Calu3 (cell line): ENCODE measurements at regions not wholly inside any gene's neighbourhood (a gene's known extent, or its start where the extent isn't known, plus 50 kb on each side); places are given as distances from the start of the nearest gene placed in this dataset.
"Not testable (repeated sequence)": the region's sequence is repeated elsewhere in the genome, so short reads cannot be mapped to it uniquely, and the experiment has no call there.

Experiments used
- BruUV-seq: library from RNA; stranded (reverse); fragments of 400-500 nt; replicated peaks from 2 replicates; lab custom pipeline; 2021; lab: Mats Ljungman, UMichigan
- CTCF ChIA-PET: fragments of 300-600 bp; sonication (Branson Sonifier 250); formaldehyde crosslinking; loops from one replicate; lab custom pipeline; 2022; ENCODE audit warnings: antibody characterized with exemption; lab: Charles Lee
- DNase-seq: peaks from one replicate; pipeline ENCODE4 v3.0.0; 2022
- H3K27ac Mint-ChIP-seq: one replicate; pipeline ENCODE4 v1.8.0; 2022; ENCODE audit warnings: mixed read lengths; ENCODE audit not compliant: unreplicated experiment
- H3K27me3 Mint-ChIP-seq: one replicate; pipeline ENCODE4 v1.8.0; 2022; ENCODE audit warnings: mixed read lengths; ENCODE audit not compliant: unreplicated experiment
- H3K36me3 Mint-ChIP-seq: one replicate; pipeline ENCODE4 v1.8.0; 2022; ENCODE audit warnings: mild to moderate bottlenecking, moderate library complexity, mixed read lengths; ENCODE audit not compliant: insufficient read depth, unreplicated experiment
- H3K4me1 Mint-ChIP-seq: one replicate; pipeline ENCODE4 v1.8.0; 2022; ENCODE audit warnings: mild to moderate bottlenecking, low read depth, mixed read lengths; ENCODE audit not compliant: unreplicated experiment
- H3K4me3 Mint-ChIP-seq: one replicate; pipeline ENCODE4 v1.8.0; 2022; ENCODE audit warnings: mild to moderate bottlenecking, low read depth, moderate library complexity, mixed read lengths; ENCODE audit not compliant: unreplicated experiment
- H3K9me3 Mint-ChIP-seq: one replicate; pipeline ENCODE4 v1.8.0; 2022; ENCODE audit warnings: low read depth, mixed read lengths; ENCODE audit not compliant: unreplicated experiment
- CTCF ChIP-seq: fragments of 200-600 bp; IDR thresholded peaks from one replicate; pipeline ENCODE4 v1.8.0; 2022; ENCODE audit warnings: antibody characterized with exemption; ENCODE audit not compliant: unreplicated experiment
- intact Hi-C: fragments of 100-400 bp; cut with micrococcal nuclease; formaldehyde crosslinking; loops from one replicate; pipeline ENCODE4 v1.10.0; 2022; ENCODE audit not compliant: unreplicated experiment

GRCh38 chr9:85167146-85167545, 497.6 kb downstream of the NTRK2 start:
- CTCF ChIA-PET, result no interaction called here
- no peaks in the 10 kb centered on the region for H3K36me3 Mint-ChIP-seq
- H3K4me1 Mint-ChIP-seq, result no peaks in the 10 kb centered on the region
- BruUV-seq, result no TSS peak
- no peak overlapping the region for H3K27ac Mint-ChIP-seq
- peaks cover 2% of the 10 kb centered on the region for H3K9me3 Mint-ChIP-seq
- no peak for DNase-seq
- intact Hi-C loops, result no loop called here
- H3K4me3 Mint-ChIP-seq, result no peak overlapping the region
- no peak for TF ChIP-seq CTCF
- H3K27me3 Mint-ChIP-seq, result no peaks in the 10 kb centered on the region

DNA sequence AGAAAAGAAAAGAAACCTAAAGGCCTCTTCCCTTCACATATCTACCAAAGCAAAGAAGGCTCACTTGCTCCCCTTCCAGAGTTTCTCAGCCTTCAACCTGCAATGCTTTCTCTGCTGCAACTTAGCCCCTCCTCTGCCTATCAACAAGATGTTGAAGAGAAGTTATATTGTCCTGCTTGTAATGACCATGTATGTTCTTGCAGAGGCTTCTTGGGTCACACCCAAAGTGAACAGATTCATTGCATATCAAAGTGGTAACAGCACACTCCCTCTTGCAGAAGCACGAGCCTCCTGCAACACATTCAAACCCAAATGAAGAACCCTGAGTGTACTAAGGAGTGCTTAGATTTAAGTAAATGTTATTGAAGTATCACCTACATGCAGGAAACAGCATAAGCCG, 494.3 kb downstream of the NTRK2 start:
- Mint-ChIP-seq H3K9me3 (peaks cover 2% of the 10 kb centered on the region), H3K27me3 (no peaks in the 10 kb centered on the region), H3K36me3 (no peaks in the 10 kb centered on the region), H3K4me3 (no peak overlapping the region), H3K27ac (no peak overlapping the region), H3K4me1 (no peaks in the 10 kb centered on the region)
- CTCF ChIA-PET, result no interaction called here
- no peak for TF ChIP-seq CTCF
- intact Hi-C loops, result no loop called here
- no TSS peak for BruUV-seq
- no peak for DNase-seq

DNA sequence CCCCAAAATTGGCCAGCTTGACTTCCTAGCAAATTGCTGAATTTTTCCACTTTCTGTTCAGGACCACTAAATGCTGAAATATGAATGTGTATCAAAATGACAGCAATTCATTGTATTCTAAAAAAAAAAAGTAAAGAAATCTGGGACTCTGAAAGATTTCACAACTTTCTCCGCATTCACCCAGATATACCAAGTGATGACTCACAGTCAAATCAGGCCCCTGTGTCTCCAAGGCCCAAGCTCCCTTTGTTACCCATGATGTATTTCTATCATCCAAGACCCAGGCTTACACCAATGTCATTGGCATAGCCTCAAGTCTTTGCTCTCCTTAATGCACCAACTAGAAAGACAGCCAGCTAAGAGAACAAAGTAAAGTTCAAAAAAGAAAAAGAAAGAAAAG, 493.9 kb downstream of the NTRK2 start:
- CTCF ChIA-PET, result no interaction called here
- TF ChIP-seq CTCF, result no peak
- no peak for DNase-seq
- H3K36me3 Mint-ChIP-seq, result no peaks in the 10 kb centered on the region
- no peaks in the 10 kb centered on the region for H3K27me3 Mint-ChIP-seq
- BruUV-seq, result no TSS peak
- H3K4me1 Mint-ChIP-seq, result no peaks in the 10 kb centered on the region
- intact Hi-C loops, result no loop called here
- peaks cover 2% of the 10 kb centered on the region for H3K9me3 Mint-ChIP-seq
- H3K27ac Mint-ChIP-seq, result no peak overlapping the region
- H3K4me3 Mint-ChIP-seq, result no peak overlapping the region

- CTCF ChIA-PET, result no interaction called here
- Mint-ChIP-seq H3K27ac (no peak overlapping the region), H3K9me3 (peaks cover 2% of the 10 kb centered on the region), H3K4me1 (no peaks in the 10 kb centered on the region), H3K27me3 (no peaks in the 10 kb centered on the region), H3K36me3 (no peaks in the 10 kb centered on the region), H3K4me3 (no peak overlapping the region)
- intact Hi-C loops, result no loop called here
- DNase-seq, result no peak
- TF ChIP-seq CTCF, result no peak
- BruUV-seq, result no TSS peak
Observed at GRCh38 chr9:85162822-85163221, 493.3 kb downstream of the NTRK2 start.

DNA sequence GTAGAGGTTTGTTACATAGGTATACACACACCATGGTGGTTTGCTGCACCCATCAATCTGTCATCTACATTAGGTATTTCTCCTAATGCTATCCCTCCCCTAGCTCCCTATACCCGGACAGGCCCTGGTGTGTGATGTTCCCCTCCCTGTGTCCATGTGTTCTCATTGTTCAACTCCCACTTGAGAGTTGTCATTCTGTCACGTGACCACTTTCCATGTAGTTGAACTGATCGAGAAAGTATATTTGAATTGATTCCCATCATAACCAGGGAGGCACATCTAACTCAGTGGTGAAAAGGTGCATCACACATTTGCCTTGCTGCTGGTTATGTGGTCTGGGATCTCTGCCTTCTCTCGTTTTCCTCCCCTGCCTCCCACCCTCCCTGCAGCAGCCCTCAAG, 491.4 kb downstream of the NTRK2 start:
- H3K9me3 Mint-ChIP-seq, intact Hi-C loops, BruUV-seq, H3K4me3 Mint-ChIP-seq, CTCF ChIA-PET, H3K27ac Mint-ChIP-seq, H3K4me1 Mint-ChIP-seq, H3K36me3 Mint-ChIP-seq, DNase-seq, H3K27me3 Mint-ChIP-seq: not testable (repeated sequence)
